GM04504 (cell line): ENCODE measurements at regions not wholly inside any gene's neighbourhood (a gene's known extent, or its start where the extent isn't known, plus 50 kb on each side); places are given as distances from the start of the nearest gene placed in this dataset.
"Not testable (repeated sequence)": the region's sequence is repeated elsewhere in the genome, so short reads cannot be mapped to it uniquely, and the experiment has no call there.

Experiments used
- DNase-seq: peaks from one replicate; pipeline ENCODE4 v3.0.0-alpha.2; 2012; ENCODE audit warnings: low read depth

GRCh38 chr10:21290499-21291160, 234.9 kb downstream of the SKIDA1 start:
- no peak for DNase-seq

DNA sequence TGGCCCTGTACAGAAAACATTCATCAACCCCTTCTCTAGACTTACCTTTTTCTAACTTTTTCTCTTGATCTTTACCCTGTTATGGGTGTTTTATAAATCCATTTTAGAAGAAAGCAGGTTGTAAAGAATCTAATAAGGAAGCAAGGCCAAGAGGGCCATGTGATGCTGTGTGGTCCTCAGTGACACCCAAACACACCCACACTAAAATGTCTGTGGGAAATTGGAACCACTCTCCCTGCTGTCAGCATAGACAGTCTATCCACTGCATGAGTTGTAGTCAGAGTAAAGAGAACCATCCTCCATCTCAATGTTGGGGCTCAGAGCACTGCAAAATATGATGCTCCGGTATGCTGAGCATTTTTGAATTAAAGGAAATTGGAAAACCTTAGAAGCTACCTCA, 235.5 kb downstream of the SKIDA1 start:
- no peak for DNase-seq

- DNase-seq = no peak
Observed at GRCh38 chr10:21289271-21289670, 236.2 kb downstream of the SKIDA1 start.

- no peak for DNase-seq
Observed at GRCh38 chr10:21285742-21286331, 239.6 kb downstream of the SKIDA1 start.

GRCh38 chr10:21285207-21285606, 240.3 kb downstream of the SKIDA1 start:
- no peak for DNase-seq

DNA sequence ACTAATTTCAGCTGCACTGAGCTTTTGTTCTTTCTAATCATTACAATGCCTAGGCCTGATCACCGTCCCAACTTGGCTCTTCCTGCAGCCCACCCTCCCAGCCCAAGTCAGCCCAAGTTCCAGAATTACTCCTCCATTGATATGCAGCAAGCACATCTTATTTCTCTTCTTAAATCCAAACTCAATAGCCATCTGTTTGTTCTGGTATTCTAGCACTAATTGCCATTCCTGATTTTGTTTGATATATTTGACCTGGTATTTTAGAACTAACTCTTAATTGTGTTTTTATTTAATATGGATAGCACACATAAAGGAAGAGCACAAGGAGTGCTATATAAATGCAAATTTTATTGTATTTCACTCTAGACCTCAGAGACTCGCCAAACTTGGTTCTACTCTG, 241.2 kb downstream of the SKIDA1 start:
- DNase-seq = no peak

DNA sequence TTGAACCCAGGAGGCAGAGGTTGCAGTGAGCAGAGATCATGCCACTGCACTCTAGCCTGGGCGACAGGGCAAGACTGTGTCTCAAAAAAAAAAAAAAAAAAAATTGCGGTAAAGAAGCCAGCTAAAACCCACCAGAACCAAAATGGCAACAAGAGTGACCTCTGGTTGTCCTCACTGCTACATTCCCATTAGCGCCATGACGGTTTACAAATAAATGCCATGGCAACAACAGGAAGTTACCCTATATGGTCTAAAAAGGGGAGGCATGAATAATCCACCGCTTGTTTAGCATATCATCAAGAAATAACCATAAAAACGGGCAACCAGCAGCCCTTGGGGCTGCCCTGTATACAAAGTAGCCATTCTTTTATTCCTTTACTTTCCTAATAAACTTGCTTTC, 242.4 kb downstream of the SKIDA1 start:
- DNase-seq = not testable (repeated sequence)

DNA sequence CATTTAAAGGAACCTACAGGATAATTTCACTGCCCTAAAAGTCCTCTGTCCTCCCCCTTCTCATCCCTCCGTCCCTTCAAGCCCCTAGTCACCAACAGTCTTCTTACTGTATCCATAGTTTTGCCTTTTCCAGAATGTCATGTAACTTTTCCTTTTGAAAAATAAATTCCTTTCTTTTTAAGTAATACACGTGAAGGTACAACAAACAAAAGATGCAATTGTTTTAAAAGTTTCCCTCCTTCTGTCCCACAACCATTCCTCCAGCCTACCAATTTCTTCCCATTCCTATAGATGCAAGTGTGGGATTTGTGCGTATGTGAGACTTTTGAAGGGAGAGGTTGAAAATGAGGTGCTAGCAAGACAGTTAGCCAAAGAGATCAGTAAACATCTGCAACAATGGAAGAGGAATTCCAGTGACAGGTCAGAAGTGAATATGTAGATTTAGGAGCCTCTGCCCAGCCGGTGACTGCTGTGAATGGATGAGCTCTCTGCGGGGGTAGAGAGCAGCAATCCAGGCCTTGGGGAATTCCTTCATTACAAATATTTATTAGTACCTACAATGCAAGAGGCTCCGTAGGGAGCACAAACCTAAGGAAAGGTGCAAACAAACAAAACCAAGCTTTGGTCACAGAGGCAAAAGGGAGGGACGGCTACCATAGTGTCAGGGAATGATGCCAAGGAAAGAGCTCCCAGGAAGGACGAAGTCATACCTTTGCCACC, 243.6 kb downstream of the SKIDA1 start:
- no peak for DNase-seq

- no peak for DNase-seq
Observed at GRCh38 chr10:21280971-21281572, 244.4 kb downstream of the SKIDA1 start.

GRCh38 chr10:21280037-21280436, 245.4 kb downstream of the SKIDA1 start:
- DNase-seq = no peak

GRCh38 chr10:21279217-21279575, 246.3 kb downstream of the SKIDA1 start:
- DNase-seq = no peak

DNA sequence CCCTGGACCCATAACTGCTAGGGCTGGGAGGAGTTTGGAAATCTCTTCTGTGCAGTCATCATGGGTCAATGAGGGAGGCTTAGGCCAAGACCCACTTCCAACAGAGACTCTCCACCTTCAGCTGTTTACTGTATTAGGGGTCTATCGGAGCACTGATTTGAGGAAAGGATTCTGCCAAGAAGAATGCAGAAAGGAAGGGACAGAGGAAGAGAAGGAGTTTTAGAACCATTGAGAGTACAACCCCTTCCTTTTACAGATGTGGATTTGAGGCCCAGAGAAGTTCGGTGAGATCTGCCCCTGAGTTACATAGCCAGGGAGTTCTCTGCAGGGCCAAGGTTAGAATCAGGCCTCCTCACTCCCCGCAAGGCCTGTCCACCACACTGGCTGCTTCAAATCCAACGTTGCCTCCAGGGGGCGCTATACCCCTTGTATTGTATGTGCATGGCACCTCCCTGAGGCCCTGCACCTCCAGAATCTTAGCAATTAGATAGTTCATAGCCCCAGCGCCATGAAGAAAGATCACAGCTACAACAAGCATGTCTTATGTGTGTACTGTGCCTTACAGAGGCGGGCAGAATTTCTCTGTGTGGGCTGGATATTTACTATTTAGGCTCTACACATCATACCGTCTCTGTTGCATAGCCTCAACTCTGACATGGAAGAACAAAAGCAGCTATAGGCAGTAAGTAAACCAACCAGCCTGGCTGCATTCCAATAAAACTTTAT, 246.8 kb downstream of the SKIDA1 start:
- DNase-seq = peak; percentile 85

- DNase-seq = no peak
Observed at GRCh38 chr10:21273400-21273968, 252.0 kb downstream of the SKIDA1 start.

DNA sequence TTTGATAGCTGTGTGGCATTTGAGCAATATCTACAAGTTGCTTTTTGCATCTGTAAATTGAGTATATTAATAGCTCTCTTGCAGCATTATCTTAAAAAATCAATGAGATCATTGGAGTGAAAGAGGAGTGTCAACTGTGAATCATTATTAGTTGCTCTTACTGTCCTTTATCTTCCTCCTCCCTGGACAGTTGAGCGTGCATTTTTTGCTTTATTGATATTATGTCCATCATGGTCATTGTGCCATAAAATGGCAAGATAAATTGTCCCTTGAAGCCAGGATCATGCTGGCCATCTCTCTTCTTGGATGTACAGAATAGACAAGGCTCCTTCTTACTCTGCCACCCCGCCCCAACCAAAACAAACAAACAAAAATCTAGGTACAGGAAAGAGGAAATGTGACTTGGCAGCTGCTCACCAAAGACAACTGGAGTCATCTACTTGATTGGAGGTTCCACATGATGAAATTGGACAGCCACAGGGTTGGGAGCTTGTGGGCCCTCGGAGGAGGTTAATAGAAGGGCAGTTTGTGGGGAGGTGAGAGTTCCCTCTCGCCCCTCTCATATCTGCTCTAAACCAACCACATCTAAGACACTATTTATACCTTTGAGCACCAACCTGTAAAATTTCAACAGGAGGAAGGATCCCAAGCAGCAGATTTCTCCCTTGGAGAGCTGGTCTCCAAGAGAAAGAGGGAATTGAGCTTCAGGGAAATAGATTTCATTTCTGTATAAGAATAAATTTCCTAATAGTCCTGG, 252.7 kb downstream of the SKIDA1 start:
- no peak for DNase-seq

- DNase-seq = no peak
Observed at GRCh38 chr10:21270976-21271375, 254.5 kb downstream of the SKIDA1 start.

- DNase-seq = no peak
Observed at GRCh38 chr10:21269289-21269688, 256.2 kb downstream of the SKIDA1 start.

DNA sequence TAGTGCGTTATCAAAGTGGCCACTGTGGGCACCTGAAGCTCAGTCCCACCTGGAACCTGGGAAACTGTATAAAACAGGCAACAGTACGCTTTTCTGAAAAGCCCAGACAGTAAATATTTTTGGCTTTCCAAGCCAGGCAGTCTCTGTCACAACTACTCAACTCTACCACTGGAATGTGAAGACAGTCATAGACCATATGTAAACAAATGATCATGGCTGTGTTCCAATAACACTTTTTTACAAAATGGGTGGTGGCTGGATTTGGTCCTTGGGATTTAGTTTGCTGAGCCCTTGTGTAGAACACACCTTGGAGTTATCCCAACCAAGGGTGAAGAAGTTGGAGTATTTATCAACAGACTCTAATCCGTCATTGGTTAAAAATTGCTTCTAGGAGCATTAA, 259.9 kb downstream of the SKIDA1 start:
- no peak for DNase-seq

DNA sequence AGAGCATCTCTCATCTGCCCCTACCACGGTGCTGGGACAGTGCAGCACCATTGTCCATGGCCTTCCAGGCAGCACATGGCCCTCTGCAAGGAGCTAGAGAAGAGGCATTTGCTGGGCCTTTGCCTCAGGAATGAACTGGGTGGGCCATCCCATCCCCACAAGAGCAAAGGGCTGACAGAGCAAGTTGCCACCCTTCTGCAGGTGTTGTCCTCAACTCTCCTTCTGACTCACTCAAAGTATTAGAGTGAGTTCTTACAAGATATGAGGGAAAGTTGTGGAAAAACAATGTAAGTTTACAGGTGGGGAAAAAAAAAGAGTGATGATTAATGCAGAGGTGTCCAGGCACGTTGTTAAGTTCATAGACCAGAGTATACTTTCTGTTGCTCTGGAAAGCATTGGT, 261.2 kb downstream of the SKIDA1 start:
- no peak for DNase-seq

DNA sequence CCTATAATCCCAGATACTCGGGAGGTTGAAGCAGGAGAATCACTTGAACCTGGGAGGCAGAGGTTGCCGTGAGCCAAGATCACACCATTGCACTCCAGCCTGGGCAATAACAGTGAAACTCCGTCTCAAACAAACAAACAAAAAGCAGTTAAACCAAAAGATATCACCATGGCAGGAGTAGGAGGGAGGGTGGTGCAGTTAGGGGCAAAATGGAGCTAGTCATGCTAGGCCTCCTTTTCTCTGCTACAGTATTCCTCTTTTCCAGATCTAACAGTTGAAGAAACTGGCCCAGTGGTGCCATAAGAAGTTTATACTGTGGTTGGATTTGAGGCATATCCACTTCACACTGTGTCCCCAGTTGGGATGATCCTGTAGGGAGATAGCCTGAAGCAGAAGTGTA, 261.6 kb downstream of the SKIDA1 start:
- no peak for DNase-seq

DNA sequence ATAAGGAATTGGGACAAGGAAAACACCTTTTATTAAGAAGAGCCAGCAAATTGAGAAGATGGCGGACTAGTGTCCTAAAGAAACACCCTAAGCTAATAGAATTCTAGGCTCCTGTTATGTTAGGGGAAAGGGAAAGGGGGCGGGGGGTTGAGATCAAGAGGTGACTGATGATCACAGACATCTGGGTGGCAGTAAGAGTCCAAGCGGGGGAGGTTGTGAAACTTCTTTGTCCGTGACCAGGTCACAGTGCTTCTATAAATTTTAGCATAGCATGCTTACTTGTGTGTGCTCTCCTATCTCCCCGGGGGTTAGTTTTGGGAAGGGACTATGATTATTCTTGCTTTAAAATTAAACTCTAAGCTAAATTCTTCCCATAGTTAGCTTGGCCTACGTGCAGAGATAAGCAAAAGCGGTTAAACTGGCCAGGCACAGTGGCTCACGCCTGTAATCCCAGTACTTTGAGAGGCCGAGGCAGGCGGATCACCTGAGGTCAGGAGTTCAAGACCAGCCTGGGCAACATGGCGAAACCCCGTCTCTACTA, 262.1 kb downstream of the SKIDA1 start:
- no peak for DNase-seq

DNA sequence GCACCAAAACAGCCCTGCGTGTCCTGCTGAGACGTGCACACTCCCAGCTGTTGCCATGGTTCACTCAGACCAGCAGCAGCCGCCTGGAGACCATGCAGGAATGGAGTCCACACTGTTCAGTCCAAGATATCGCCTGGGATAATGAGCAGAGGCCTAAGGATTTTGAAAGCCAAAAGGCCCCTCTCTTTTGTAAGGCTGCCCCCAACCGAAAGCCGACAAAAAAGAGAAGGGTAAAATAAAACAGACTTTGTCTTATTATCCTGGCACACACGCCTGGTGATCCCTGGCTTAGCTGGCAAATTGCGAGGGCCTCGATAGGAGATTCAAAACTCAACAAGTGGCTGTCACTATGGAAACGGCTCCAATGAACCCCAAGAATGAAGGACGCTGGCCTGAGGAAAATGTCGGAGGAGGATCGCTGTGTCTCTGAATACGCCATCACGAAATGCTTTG, 263.6 kb downstream of the SKIDA1 start:
- DNase-seq = no peak
